Prostate gland (tissue), 2 donors: ENCODE measurements at regions not wholly inside any gene's neighbourhood (a gene's known extent, or its start where the extent isn't known, plus 50 kb on each side); places are given as distances from the start of the nearest gene placed in this dataset.

ENCODE experiments used
- POLR2A ChIP-seq: fragments of 450-650 bp; IDR thresholded peaks from one replicate; pipeline ENCODE4 v1.6.1; 2016; ENCODE audit warnings: antibody characterized with exemption, mild to moderate bottlenecking
- TF ChIP-seq, protein P1 (sequence below), 4 experiments: fragments of 200-600 bp in 2 of 4; fragments of 450-650 bp in 2 of 4; sonication (generic) in 2 of 4; IDR thresholded peaks; 1 replicate in 3 of 4; 2 replicates in 1 of 4; pipeline ENCODE4 v1.5.1; 2016 to 2019; ENCODE audit warnings: antibody characterized with exemption in 4 of 4, mild to moderate bottlenecking in 2 of 4, moderate library complexity in 2 of 4

GRCh38 chr13:106287351-106287750 is 248.1 kb downstream of the EFNB2 start:
- no peak for TF ChIP-seq POLR2A
- TF ChIP-seq, protein P1, sequence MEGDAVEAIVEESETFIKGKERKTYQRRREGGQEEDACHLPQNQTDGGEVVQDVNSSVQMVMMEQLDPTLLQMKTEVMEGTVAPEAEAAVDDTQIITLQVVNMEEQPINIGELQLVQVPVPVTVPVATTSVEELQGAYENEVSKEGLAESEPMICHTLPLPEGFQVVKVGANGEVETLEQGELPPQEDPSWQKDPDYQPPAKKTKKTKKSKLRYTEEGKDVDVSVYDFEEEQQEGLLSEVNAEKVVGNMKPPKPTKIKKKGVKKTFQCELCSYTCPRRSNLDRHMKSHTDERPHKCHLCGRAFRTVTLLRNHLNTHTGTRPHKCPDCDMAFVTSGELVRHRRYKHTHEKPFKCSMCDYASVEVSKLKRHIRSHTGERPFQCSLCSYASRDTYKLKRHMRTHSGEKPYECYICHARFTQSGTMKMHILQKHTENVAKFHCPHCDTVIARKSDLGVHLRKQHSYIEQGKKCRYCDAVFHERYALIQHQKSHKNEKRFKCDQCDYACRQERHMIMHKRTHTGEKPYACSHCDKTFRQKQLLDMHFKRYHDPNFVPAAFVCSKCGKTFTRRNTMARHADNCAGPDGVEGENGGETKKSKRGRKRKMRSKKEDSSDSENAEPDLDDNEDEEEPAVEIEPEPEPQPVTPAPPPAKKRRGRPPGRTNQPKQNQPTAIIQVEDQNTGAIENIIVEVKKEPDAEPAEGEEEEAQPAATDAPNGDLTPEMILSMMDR (IDR thresholded peaks at IDR 0.05) = no peak
